GM10266 (cell line): ENCODE measurements at regions not wholly inside any gene's neighbourhood (a gene's known extent, or its start where the extent isn't known, plus 50 kb on each side); places are given as distances from the start of the nearest gene placed in this dataset.
A peak's percentile ranks its signal among the peaks of the same experiment; 100 is the strongest.

Experiments
- DNase-seq: peaks from one replicate; pipeline ENCODE4 v3.0.0; 2012; ENCODE audit errors: extremely low spot score
- TF ChIP-seq, protein P1 (sequence below): IDR thresholded peaks from 2 replicates; pipeline ENCODE4 v1.5.1; 2012; ENCODE audit warnings: mild to moderate bottlenecking, low read depth; ENCODE audit not compliant: control insufficient read depth, insufficient read depth; ENCODE audit errors: missing control alignments

GRCh38 chr2:64865831-64866345 is 123.3 kb upstream of the SLC1A4 start:
- DNase-seq: no peak
- TF ChIP-seq, protein P1, sequence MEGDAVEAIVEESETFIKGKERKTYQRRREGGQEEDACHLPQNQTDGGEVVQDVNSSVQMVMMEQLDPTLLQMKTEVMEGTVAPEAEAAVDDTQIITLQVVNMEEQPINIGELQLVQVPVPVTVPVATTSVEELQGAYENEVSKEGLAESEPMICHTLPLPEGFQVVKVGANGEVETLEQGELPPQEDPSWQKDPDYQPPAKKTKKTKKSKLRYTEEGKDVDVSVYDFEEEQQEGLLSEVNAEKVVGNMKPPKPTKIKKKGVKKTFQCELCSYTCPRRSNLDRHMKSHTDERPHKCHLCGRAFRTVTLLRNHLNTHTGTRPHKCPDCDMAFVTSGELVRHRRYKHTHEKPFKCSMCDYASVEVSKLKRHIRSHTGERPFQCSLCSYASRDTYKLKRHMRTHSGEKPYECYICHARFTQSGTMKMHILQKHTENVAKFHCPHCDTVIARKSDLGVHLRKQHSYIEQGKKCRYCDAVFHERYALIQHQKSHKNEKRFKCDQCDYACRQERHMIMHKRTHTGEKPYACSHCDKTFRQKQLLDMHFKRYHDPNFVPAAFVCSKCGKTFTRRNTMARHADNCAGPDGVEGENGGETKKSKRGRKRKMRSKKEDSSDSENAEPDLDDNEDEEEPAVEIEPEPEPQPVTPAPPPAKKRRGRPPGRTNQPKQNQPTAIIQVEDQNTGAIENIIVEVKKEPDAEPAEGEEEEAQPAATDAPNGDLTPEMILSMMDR: no peak

- TF ChIP-seq, protein P1: no peak
- no peak for DNase-seq
These were observed 122.4 kb upstream of the SLC1A4 start for GRCh38 chr2:64866797-64867196.

DNA sequence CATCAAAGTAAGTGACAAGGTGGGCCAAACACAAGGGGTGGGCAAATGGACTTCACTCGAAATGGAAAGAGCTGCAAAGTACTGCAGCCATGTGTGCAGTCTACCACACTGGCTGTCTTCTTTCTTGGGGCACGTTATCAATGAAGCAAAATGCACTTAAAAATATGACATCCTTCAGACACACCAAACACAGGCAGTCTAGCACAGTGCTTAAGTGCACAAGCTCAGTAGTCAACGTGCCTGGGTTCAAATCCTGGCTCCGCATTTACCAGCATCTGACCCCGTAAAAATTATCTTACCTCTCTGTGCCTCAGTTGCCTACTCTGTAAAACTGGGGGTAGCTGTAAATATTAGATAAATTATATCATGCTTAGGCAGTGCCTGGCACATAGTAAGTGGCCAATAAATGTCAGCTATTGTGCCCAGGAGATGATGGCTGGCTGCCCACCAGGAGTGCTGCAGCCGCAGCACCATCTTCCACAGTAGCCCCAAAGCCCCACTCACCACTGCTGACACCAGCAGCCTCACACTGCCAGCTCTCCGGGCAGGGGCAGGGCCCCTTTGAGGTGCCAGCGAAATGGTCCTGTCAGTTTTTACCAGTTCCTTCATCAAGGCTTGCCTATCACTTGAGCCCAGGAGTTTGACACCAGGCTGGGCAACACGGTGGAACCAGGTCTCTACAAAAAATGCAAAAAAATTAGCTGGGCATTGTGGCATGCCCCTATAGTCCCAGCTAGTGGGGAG is 121.8 kb upstream of the SLC1A4 start:
- TF ChIP-seq, protein P1: no peak
- DNase-seq: no peak

DNA sequence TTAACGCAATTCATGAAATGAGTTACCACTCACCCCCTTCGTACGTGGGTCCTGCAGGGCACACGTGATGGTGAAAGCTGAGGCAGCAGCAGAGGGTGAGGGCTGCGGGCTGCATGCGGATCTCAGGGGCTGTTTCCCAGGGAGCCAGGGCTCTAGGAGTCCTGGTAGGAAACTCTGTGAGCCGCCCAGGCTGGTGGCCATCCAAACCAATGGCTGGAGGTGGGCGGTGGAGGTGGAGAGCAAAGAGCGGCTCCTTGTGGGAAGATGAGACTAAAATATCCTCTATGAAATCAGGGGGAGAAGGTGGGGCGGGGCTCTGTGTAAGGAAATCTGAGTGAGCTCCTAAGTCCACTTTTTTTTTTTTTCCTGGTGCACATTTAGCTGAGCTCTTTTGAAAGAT is 120.1 kb upstream of the SLC1A4 start:
- DNase-seq: no peak
- TF ChIP-seq, protein P1: no peak

DNA sequence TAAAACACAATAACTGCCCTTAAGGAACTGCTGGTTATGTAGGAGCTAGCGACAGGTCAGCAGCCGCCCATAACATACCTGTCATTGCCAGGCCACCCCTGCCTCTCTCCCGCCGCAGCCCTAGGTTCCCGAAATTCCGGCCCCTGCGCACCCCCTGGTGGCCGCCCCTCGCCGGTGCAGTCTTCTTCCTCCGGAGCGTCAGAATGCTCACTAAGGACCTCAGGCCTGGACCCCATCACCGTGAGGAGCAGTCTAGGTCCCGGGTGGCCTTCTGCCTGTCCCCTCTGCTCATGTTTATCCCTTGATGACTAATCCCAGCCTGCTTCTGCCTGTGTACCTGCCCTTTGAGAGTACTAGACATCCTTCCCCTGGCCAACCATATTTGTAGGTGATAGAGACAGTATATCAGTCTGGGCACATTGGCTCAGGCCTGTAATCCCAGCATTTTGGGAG is 115.7 kb upstream of the SLC1A4 start:
- peak; percentile 79 for DNase-seq

DNA sequence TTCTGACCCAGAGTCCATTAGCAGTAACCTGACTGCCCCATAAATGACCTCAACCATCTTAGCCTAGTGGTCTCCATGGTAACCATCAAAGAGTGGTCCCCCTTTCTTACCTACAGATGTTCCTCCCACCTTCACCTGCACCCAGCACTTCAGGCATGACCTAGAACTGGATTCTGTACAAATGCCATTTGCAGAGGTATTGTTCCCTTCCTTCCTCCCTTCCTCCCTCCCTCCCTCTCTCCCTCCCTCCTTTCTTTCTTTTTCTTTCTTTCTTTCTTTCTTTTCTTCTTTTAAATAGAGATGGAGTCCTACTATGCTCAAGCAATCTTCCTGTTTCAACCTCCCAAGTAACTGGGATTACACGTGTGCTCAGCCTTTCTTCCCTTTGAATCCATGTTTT is 114.6 kb upstream of the SLC1A4 start:
- DNase-seq: no peak
- TF ChIP-seq, protein P1: no peak

More for the DNA sequence above, 115.7 kb upstream of the SLC1A4 start:
- TF ChIP-seq, protein P1: peak; percentile 97

DNA sequence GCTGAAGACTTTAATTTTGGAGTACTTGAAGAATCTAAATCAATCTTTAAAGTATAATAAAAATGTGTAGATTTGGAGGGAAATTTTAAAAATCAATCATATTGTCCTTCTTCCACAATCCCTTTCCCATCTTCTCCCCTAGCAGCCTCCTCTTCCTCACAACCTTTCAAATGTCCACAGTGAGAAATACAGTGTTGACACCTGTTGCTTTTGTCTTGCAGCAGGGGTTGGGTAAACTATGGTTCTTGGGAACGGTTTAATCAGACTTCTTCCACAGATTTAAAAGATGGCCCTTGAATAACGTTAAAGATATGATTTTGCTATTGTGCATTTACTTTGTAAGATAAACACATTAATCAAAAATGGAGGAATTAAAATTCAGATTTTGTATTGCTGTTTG is 113.8 kb upstream of the SLC1A4 start:
- DNase-seq: no peak
- TF ChIP-seq, protein P1: no peak
